Keratinocyte (primary cell): ENCODE measurements at regions not wholly inside any gene's neighbourhood (a gene's known extent, or its start where the extent isn't known, plus 50 kb on each side); places are given as distances from the start of the nearest gene placed in this dataset.

ENCODE experiments used
- DNase-seq: peaks from one replicate; pipeline ENCODE4 v3.0.0-alpha.2; 2011; ENCODE audit warnings: low read depth, missing footprints, low spot score
- FAIRE-seq: peaks from 2 replicates; lab custom pipeline; 2011; peaks lifted over from hg19 to GRCh38; lab: Jason Lieb, UNC
- H2AFZ ChIP-seq: 2 replicates; pipeline ENCODE4 v1.6.0; 2012; ENCODE audit warnings: low read length, control low read depth, inconsistent platforms; ENCODE audit not compliant: control insufficient read depth
- H3K27ac ChIP-seq: 2 replicates; pipeline ENCODE4 v1.5.1; 2011; ENCODE audit warnings: low read length; ENCODE audit not compliant: control insufficient read depth, insufficient read depth
- H3K27me3 ChIP-seq: 3 replicates; pipeline ENCODE4 v1.6.0; 2011; ENCODE audit warnings: low read length; ENCODE audit not compliant: control insufficient read depth, insufficient read depth; ENCODE audit errors: extremely low read depth
- H3K36me3 ChIP-seq, 2 experiments: 2 replicates in 1 of 2; 3 replicates in 1 of 2; pipeline ENCODE4 v1.5.1; 2011; ENCODE audit warnings: low read length in 2 of 2, mild to moderate bottlenecking in 1 of 2; ENCODE audit not compliant: control insufficient read depth in 2 of 2, insufficient read depth in 2 of 2; ENCODE audit errors: extremely low read depth in 1 of 2
- H3K4me1 ChIP-seq: 3 replicates; pipeline ENCODE4 v1.5.1; 2011; ENCODE audit warnings: low read length; ENCODE audit not compliant: control insufficient read depth, insufficient read depth; ENCODE audit errors: extremely low read depth
- H3K4me2 ChIP-seq: 3 replicates; pipeline ENCODE4 v1.6.0; 2011; ENCODE audit warnings: low read depth, low read length; ENCODE audit not compliant: control insufficient read depth, insufficient read depth; ENCODE audit errors: extremely low read depth
- H3K4me3 ChIP-seq, 3 experiments: fragments of 200-600 bp in 1 of 3; sonication (generic) in 1 of 3; 2 replicates in 2 of 3; 3 replicates in 1 of 3; pipeline ENCODE4 v1.5.1; 2011 to 2016; ENCODE audit warnings: low read length in 3 of 3, mild to moderate bottlenecking in 3 of 3, control low read depth in 2 of 3, inconsistent platforms in 1 of 3, low read depth in 1 of 3, mixed read lengths in 1 of 3, mixed run types in 1 of 3, moderate library complexity in 1 of 3; ENCODE audit not compliant: control insufficient read depth in 2 of 3, insufficient read depth in 2 of 3; ENCODE audit errors: extremely low read depth in 1 of 3
- H3K79me2 ChIP-seq: 2 replicates; pipeline ENCODE4 v1.6.0; 2012; ENCODE audit warnings: low read length; ENCODE audit not compliant: control insufficient read depth, insufficient read depth
- H3K9ac ChIP-seq: 3 replicates; pipeline ENCODE4 v1.6.0; 2011; ENCODE audit warnings: low read length; ENCODE audit not compliant: control insufficient read depth, insufficient read depth; ENCODE audit errors: extremely low read depth
- H3K9me1 ChIP-seq: 3 replicates; pipeline ENCODE4 v1.6.0; 2011; ENCODE audit warnings: low read length; ENCODE audit not compliant: control insufficient read depth, insufficient read depth; ENCODE audit errors: extremely low read depth
- H3K9me3 ChIP-seq: 2 replicates; pipeline ENCODE4 v1.5.1; 2012; ENCODE audit warnings: low read depth, low read length; ENCODE audit not compliant: control insufficient read depth
- H4K20me1 ChIP-seq: 3 replicates; pipeline ENCODE4 v1.6.0; 2011; ENCODE audit warnings: low read length; ENCODE audit not compliant: control insufficient read depth, insufficient read depth; ENCODE audit errors: extremely low read depth
- CTCF ChIP-seq, 3 experiments: IDR thresholded peaks in 1 of 3; conservative IDR thresholded peaks in 1 of 3; optimal IDR thresholded peaks in 1 of 3; 2 replicates in 2 of 3; 3 replicates in 1 of 3; pipeline versions ENCODE3 to v1.5.1; 2011; ENCODE audit warnings: low read length in 3 of 3, mild to moderate bottlenecking in 3 of 3, moderate library complexity in 2 of 3, control low read depth in 1 of 3, inconsistent platforms in 1 of 3; ENCODE audit not compliant: insufficient read depth in 2 of 3; ENCODE audit errors: extremely low read depth in 1 of 3
- EZH2 ChIP-seq: IDR thresholded peaks from one replicate; pipeline ENCODE4 v1.6.1; 2012; ENCODE audit warnings: inconsistent platforms, mild to moderate bottlenecking, low read length, moderate library complexity
- dilution Hi-C: fragments of 300-500 bp; cut with MboI; formaldehyde crosslinking; loops from one replicate; pipeline ENCODE4 v1.7.0; 2020; ENCODE audit warnings: low sequenced_read_pairs; ENCODE audit not compliant: extremely low pct_ligation_motif_present

- dilution Hi-C loops: no loop called here
- Histone ChIP-seq H3K36me3 (no peaks in the 10 kb centered on the region), H3K4me2 (no peak overlapping the region), H3K27ac (no peak overlapping the region), H2AFZ (no peak overlapping the region), H3K4me3 (no peak overlapping the region), H3K4me1 (peaks cover 16% of the 10 kb centered on the region), H3K9ac (no peak overlapping the region), H3K27me3 (no peaks in the 10 kb centered on the region), H3K9me3 (no peaks in the 10 kb centered on the region), H3K79me2 (no peaks in the 10 kb centered on the region), H3K9me1 (no peaks in the 10 kb centered on the region), H4K20me1 (no peaks in the 10 kb centered on the region)
- TF ChIP-seq EZH2 (no peak), CTCF (optimal IDR thresholded peaks at IDR 0.05 in 1 of 3, IDR thresholded peaks at IDR 0.05 in 1 of 3, conservative IDR thresholded peaks at IDR 0.05 in 1 of 3; ENCODE audit: extremely low read depth in 1 of 3, insufficient read depth in 2 of 3, low read length in 3 of 3) (no peak)
- FAIRE-seq: no peak
- DNase-seq: no peak
Measured at GRCh38 chr2:236656721-236657120, 87.1 kb downstream of the ACKR3 start.

- Histone ChIP-seq H2AFZ (no peak overlapping the region), H3K4me1 (peaks cover 20% of the 10 kb centered on the region), H3K4me2 (no peak overlapping the region), H3K27ac (no peak overlapping the region), H3K4me3 (no peak overlapping the region), H4K20me1 (no peaks in the 10 kb centered on the region), H3K79me2 (no peaks in the 10 kb centered on the region), H3K36me3 (no peaks in the 10 kb centered on the region), H3K9me3 (no peaks in the 10 kb centered on the region), H3K9ac (no peak overlapping the region), H3K9me1 (no peaks in the 10 kb centered on the region), H3K27me3 (no peaks in the 10 kb centered on the region)
- DNase-seq (no peak), FAIRE-seq (no peak)
- dilution Hi-C loops: no loop called here
- TF ChIP-seq CTCF (optimal IDR thresholded peaks at IDR 0.05 in 1 of 3, IDR thresholded peaks at IDR 0.05 in 1 of 3, conservative IDR thresholded peaks at IDR 0.05 in 1 of 3; ENCODE audit: extremely low read depth in 1 of 3, insufficient read depth in 2 of 3, low read length in 3 of 3) (no peak), EZH2 (no peak)
Measured at GRCh38 chr2:236657215-236657614, 87.6 kb downstream of the ACKR3 start.
